Gastroesophageal sphincter (tissue), 3 donors: ENCODE measurements at regions not wholly inside any gene's neighbourhood (a gene's known extent, or its start where the extent isn't known, plus 50 kb on each side); places are given as distances from the start of the nearest gene placed in this dataset.

Source experiments
- CTCF ChIP-seq, 4 experiments: fragments of 200-600 bp in 2 of 4; fragments of 450-650 bp in 2 of 4; sonication (generic) in 1 of 4; IDR thresholded peaks; one replicate each; pipeline ENCODE4 v1.5.1; 2017 to 2019; ENCODE audit warnings: antibody characterized with exemption in 4 of 4, mild to moderate bottlenecking in 2 of 4, moderate library complexity in 2 of 4
- EP300 ChIP-seq: sonication (generic); formaldehyde crosslinking; IDR thresholded peaks from one replicate; pipeline ENCODE4 v1.6.1; 2017; ENCODE audit warnings: antibody characterized with exemption, mild to moderate bottlenecking
- POLR2A ChIP-seq, 2 donors: fragments of 450-650 bp; IDR thresholded peaks; one replicate each; pipeline ENCODE4 v1.6.1; 2017; ENCODE audit warnings: antibody characterized with exemption in 2 of 2, mild to moderate bottlenecking in 2 of 2, moderate library complexity in 1 of 2
- POLR2AphosphoS5 ChIP-seq: sonication (generic); formaldehyde crosslinking; IDR thresholded peaks from one replicate; pipeline ENCODE4 v1.6.1; 2017; ENCODE audit warnings: antibody characterized with exemption

- TF ChIP-seq POLR2A (IDR thresholded peaks at IDR 0.05) = no peak
- TF ChIP-seq CTCF (IDR thresholded peaks at IDR 0.05) = no peak
- no peak for TF ChIP-seq POLR2AphosphoS5
- no peak for TF ChIP-seq EP300
Measured at GRCh38 chr16:9389543-9390207, 298.2 kb downstream of the HAPSTR1 start.
